PC-3 (cell line): ENCODE measurements at regions not wholly inside any gene's neighbourhood (a gene's known extent, or its start where the extent isn't known, plus 50 kb on each side); places are given as distances from the start of the nearest gene placed in this dataset.
A peak's percentile ranks its signal among the peaks of the same experiment; 100 is the strongest.

Experiments
- ATAC-seq: fragments of 200-7000 bp; cut with Tn5 transposase; 2 replicates; pipeline ENCODE4 v1.9.1; 2020; ENCODE audit warnings: mild to moderate bottlenecking, moderate library complexity
- BruUV-seq: library from RNA; stranded (reverse); fragments of 400-500 nt; replicated peaks from 2 replicates; lab custom pipeline; 2021; lab: Mats Ljungman, UMichigan
- CTCF ChIA-PET: fragments of 300-600 bp; sonication (Branson Sonifier 250); formaldehyde crosslinking; loops from one replicate; lab custom pipeline; 2022; ENCODE audit warnings: antibody characterized with exemption; lab: Charles Lee
- POLR2A ChIA-PET: fragments of 300-600 bp; sonication (Branson Sonifier 250); formaldehyde crosslinking; loops from one replicate; lab custom pipeline; 2022; ENCODE audit warnings: antibody characterized with exemption; ENCODE audit not compliant: unreplicated experiment; lab: Charles Lee
- DNase-seq: peaks from one replicate; pipeline ENCODE4 v3.0.0-alpha.2; 2015
- H2AFZ ChIP-seq: fragments of 300-600 bp; sonication (generic); 2 replicates; pipeline ENCODE4 v1.6.0; 2016; ENCODE audit warnings: antibody characterized with exemption, low read length
- H3F3A ChIP-seq: fragments of 300-600 bp; sonication (generic); one replicate; pipeline ENCODE4 v1.6.0; 2017; ENCODE audit warnings: antibody characterized with exemption, low read length, control low read depth, mild to moderate bottlenecking; ENCODE audit not compliant: unreplicated experiment
- H3K27ac ChIP-seq: fragments of 300-600 bp; sonication (generic); 2 replicates; pipeline ENCODE4 v1.5.1; 2016; ENCODE audit warnings: mild to moderate bottlenecking, low read length
- H3K27me3 ChIP-seq: fragments of 300-600 bp; sonication (generic); 2 replicates; pipeline ENCODE4 v1.6.1; 2016; ENCODE audit warnings: low read length, mixed read lengths
- H3K36me3 ChIP-seq: fragments of 300-600 bp; sonication (generic); 2 replicates; pipeline ENCODE4 v1.6.1; 2016; ENCODE audit warnings: low read depth, mixed run types, low read length, mixed read lengths
- H3K4me1 ChIP-seq: fragments of 300-600 bp; sonication (generic); 2 replicates; pipeline ENCODE4 v1.5.1; 2016; ENCODE audit warnings: low read length; ENCODE audit not compliant: insufficient read depth
- H3K4me2 ChIP-seq: fragments of 300-600 bp; sonication (generic); 2 replicates; pipeline ENCODE4 v1.6.0; 2016; ENCODE audit warnings: low read length
- H3K4me3 ChIP-seq: fragments of 300-600 bp; sonication (generic); 2 replicates; pipeline ENCODE4 v1.5.1; 2016; ENCODE audit warnings: mild to moderate bottlenecking, low read length, mixed read lengths
- H3K79me2 ChIP-seq: fragments of 300-600 bp; sonication (generic); 2 replicates; pipeline ENCODE4 v1.6.1; 2017; ENCODE audit warnings: low read length, mixed read lengths
- H3K9ac ChIP-seq: fragments of 300-600 bp; sonication (generic); 2 replicates; pipeline ENCODE4 v1.6.0; 2016; ENCODE audit warnings: mild to moderate bottlenecking, low read length
- H3K9me2 ChIP-seq: fragments of 300-600 bp; sonication (generic); replicated peaks from 2 replicates; pipeline ENCODE4 v1.6.1; 2016; ENCODE audit warnings: mixed run types, low read length, mixed read lengths
- H3K9me3 ChIP-seq: fragments of 300-600 bp; sonication (generic); 2 replicates; pipeline ENCODE4 v1.6.1; 2016; ENCODE audit warnings: low read length, mixed read lengths
- H4K20me1 ChIP-seq: fragments of 300-600 bp; sonication (generic); 2 replicates; pipeline ENCODE4 v1.6.1; 2016; ENCODE audit warnings: low read length, mixed read lengths
- EZH2 ChIP-seq: fragments of 300-600 bp; sonication (generic); IDR thresholded peaks from one replicate; pipeline ENCODE4 v1.6.1; 2017; ENCODE audit warnings: antibody characterized with exemption, mild to moderate bottlenecking, low read length; ENCODE audit not compliant: unreplicated experiment
- EZH2phosphoT487 ChIP-seq: fragments of 300-600 bp; sonication (generic); IDR thresholded peaks from 2 replicates; pipeline ENCODE4 v1.6.1; 2018; ENCODE audit warnings: mild to moderate bottlenecking, antibody characterized with exemption, low read length, borderline replicate concordance
- intact Hi-C: fragments of 100-400 bp; cut with micrococcal nuclease; formaldehyde crosslinking; loops from 2 replicates; pipeline ENCODE4 v1.9.0; 2023
- TF ChIP-seq, protein P1 (sequence below): fragments of 300-600 bp; sonication (generic); conservative IDR thresholded peaks from 2 replicates; pipeline ENCODE4 v1.5.1; 2017; ENCODE audit warnings: antibody characterized with exemption, low read depth, mild to moderate bottlenecking, low read length

DNA sequence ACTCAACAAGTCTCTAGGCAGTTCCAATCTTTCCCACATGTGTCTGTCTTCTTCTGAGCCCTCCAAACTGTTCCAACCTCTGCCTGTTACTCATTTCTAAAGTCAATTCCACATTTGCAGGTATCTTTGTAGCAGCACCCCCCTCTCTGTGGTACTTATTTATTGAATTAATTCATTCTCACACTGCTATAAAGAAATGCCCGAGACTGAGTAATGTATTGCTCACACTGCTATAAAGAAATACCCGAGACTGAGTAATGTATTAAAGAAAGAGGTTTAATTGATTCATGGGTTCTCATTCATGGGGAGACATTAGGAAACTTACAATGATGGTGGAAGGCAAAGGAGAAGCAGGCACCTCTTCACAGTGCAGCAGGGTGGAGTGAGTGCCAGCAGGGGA, 1413.8 kb downstream of the SI start:
- POLR2A ChIA-PET = no interaction called here
- CTCF ChIA-PET = no interaction called here

DNA sequence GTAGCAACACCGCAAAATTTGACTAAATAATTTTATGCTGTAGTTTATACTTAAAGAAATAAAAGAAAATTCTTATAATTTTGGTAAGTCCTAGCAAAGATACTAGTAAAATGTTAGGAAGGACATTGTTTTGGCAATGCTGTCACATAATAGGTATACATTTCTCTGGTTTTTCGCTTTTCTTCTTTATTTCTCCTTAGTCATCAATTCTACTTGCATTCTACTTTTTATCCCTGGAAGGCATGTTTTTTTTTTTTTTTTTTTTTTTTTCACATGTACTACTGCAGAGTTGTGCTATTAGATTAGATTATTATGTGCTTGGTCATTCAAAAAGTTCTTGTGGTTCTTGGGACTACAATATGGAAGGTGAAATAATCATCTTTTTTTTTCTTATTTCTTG, 1421.2 kb downstream of the SI start:
- Histone ChIP-seq H3K9me3 (no peaks in the 10 kb centered on the region), H3K4me1 (no peaks in the 10 kb centered on the region), H3K36me3 (no peaks in the 10 kb centered on the region), H3K9me2 (no peaks in the 10 kb centered on the region), H4K20me1 (no peaks in the 10 kb centered on the region), H3F3A (no peaks in the 10 kb centered on the region), H3K4me2 (no peak overlapping the region), H3K9ac (no peak overlapping the region), H3K27me3 (no peaks in the 10 kb centered on the region), H3K27ac (no peak overlapping the region), H2AFZ (no peak overlapping the region), H3K79me2 (no peaks in the 10 kb centered on the region), H3K4me3 (no peak overlapping the region)
- BruUV-seq = no TSS peak
- intact Hi-C loops = no loop called here
- ChIA-PET CTCF (no interaction called here), POLR2A (no interaction called here)
- ATAC-seq (no peak), DNase-seq (no peak)
- no peak for TF ChIP-seq EZH2
- TF ChIP-seq EZH2phosphoT487 = no peak

More for the DNA sequence above, 1413.8 kb downstream of the SI start:
- Histone ChIP-seq H3K4me2 (no peak overlapping the region), H3F3A (no peaks in the 10 kb centered on the region), H3K4me3 (no peak overlapping the region), H3K79me2 (no peaks in the 10 kb centered on the region), H3K27ac (peak overlapping the region; percentile 66), H2AFZ (no peak overlapping the region), H3K4me1 (peaks cover 6% of the 10 kb centered on the region; the same call in 1 of the 2 replicates), H3K36me3 (no peaks in the 10 kb centered on the region), H3K9me2 (no peaks in the 10 kb centered on the region), H3K27me3 (no peaks in the 10 kb centered on the region), H3K9me3 (no peaks in the 10 kb centered on the region), H4K20me1 (no peaks in the 10 kb centered on the region), H3K9ac (no peak overlapping the region)
- ATAC-seq (peak; percentile 97), DNase-seq (peak; percentile 74)
- BruUV-seq = no TSS peak
- TF ChIP-seq, protein P1, sequence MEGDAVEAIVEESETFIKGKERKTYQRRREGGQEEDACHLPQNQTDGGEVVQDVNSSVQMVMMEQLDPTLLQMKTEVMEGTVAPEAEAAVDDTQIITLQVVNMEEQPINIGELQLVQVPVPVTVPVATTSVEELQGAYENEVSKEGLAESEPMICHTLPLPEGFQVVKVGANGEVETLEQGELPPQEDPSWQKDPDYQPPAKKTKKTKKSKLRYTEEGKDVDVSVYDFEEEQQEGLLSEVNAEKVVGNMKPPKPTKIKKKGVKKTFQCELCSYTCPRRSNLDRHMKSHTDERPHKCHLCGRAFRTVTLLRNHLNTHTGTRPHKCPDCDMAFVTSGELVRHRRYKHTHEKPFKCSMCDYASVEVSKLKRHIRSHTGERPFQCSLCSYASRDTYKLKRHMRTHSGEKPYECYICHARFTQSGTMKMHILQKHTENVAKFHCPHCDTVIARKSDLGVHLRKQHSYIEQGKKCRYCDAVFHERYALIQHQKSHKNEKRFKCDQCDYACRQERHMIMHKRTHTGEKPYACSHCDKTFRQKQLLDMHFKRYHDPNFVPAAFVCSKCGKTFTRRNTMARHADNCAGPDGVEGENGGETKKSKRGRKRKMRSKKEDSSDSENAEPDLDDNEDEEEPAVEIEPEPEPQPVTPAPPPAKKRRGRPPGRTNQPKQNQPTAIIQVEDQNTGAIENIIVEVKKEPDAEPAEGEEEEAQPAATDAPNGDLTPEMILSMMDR = no peak
- TF ChIP-seq EZH2 = no peak
- TF ChIP-seq EZH2phosphoT487 = no peak
- intact Hi-C loops = loop anchor here (2.0 kb wide), 1 partner anchor 14 kb away; no protein-coding TSS in a partner anchor

DNA sequence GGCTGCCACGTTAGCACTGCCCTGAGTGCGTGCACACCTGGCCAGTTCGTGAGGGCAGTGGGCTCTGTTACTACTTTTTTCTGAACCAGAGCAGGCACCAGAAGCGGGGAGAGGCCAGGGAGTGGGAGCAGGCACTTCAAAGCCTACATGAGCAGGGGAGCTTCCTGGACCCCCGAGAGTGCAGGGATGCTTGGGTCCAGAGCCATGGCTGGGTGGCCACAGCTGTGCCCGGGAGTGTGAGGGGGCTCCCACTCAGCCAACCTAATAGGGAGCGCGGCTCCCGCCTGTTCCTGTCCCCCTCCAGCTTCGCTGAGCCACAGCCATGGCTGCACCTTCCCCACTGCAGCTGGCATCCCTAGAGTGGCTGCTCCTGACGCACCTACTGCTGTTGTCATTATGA, 1423.3 kb downstream of the SI start:
- CTCF ChIA-PET = no interaction called here
- no TSS peak for BruUV-seq

More for the DNA sequence above, 1423.3 kb downstream of the SI start:
- Histone ChIP-seq H2AFZ (no peak overlapping the region), H3F3A (no peaks in the 10 kb centered on the region), H3K27me3 (no peaks in the 10 kb centered on the region), H3K9ac (no peak overlapping the region), H3K4me2 (no peak overlapping the region), H3K9me2 (no peaks in the 10 kb centered on the region), H3K9me3 (no peaks in the 10 kb centered on the region), H3K79me2 (no peaks in the 10 kb centered on the region), H3K36me3 (no peaks in the 10 kb centered on the region), H4K20me1 (no peaks in the 10 kb centered on the region), H3K4me3 (no peak overlapping the region), H3K27ac (no peak overlapping the region), H3K4me1 (no peaks in the 10 kb centered on the region)
- DNase-seq (no peak), ATAC-seq (no peak)
- POLR2A ChIA-PET = no interaction called here
- TF ChIP-seq EZH2 (no peak), EZH2phosphoT487 (no peak)
- TF ChIP-seq, protein P1 = no peak
- intact Hi-C loops = no loop called here
